H9 (cell line): ENCODE measurements at regions not wholly inside any gene's neighbourhood (a gene's known extent, or its start where the extent isn't known, plus 50 kb on each side); places are given as distances from the start of the nearest gene placed in this dataset.

Experiments used
- DNase-seq: peaks from one replicate; pipeline ENCODE4 v3.0.0-alpha.2; 2017
- H2AFZ ChIP-seq: one replicate; pipeline ENCODE4 v1.6.1; 2013; ENCODE audit warnings: mild to moderate bottlenecking, low read length, control low read depth, moderate library complexity
- H2AK5ac ChIP-seq: 2 replicates; pipeline ENCODE4 v1.6.1; 2013; ENCODE audit warnings: low read length, control low read depth, mixed read lengths; ENCODE audit not compliant: insufficient read length
- H2BK120ac ChIP-seq: one replicate; pipeline ENCODE4 v1.6.1; 2013; ENCODE audit warnings: low read depth, mild to moderate bottlenecking, low read length, control low read depth, inconsistent platforms; ENCODE audit not compliant: poor library complexity, severe bottlenecking
- H2BK12ac ChIP-seq: 2 replicates; pipeline ENCODE4 v1.6.1; 2013; ENCODE audit warnings: low read length, control low read depth, mixed read lengths, low read depth; ENCODE audit not compliant: insufficient read length
- H2BK15ac ChIP-seq: 2 replicates; pipeline ENCODE4 v1.6.1; 2013; ENCODE audit warnings: low read depth, low read length, control low read depth
- H2BK20ac ChIP-seq: one replicate; pipeline ENCODE4 v1.6.1; 2013; ENCODE audit warnings: low read depth, mild to moderate bottlenecking, low read length, control low read depth, inconsistent platforms; ENCODE audit not compliant: poor library complexity, severe bottlenecking
- H2BK5ac ChIP-seq: 2 replicates; pipeline ENCODE4 v1.6.1; 2013; ENCODE audit warnings: low read length, control low read depth, mixed read lengths; ENCODE audit not compliant: insufficient read length
- H3K14ac ChIP-seq: 2 replicates; pipeline ENCODE4 v1.6.1; 2013; ENCODE audit warnings: low read length, control low read depth; ENCODE audit not compliant: insufficient read depth
- H3K18ac ChIP-seq: 2 replicates; pipeline ENCODE4 v1.6.1; 2013; ENCODE audit warnings: low read depth, mild to moderate bottlenecking, mixed read lengths, low read length, control low read depth; ENCODE audit not compliant: insufficient read length
- H3K23ac ChIP-seq: 2 replicates; pipeline ENCODE4 v1.6.1; 2013; ENCODE audit warnings: low read length, control low read depth, mixed read lengths, low read depth; ENCODE audit not compliant: insufficient read length
- H3K23me2 ChIP-seq: 2 replicates; pipeline ENCODE4 v1.6.1; 2013; ENCODE audit warnings: low read depth, mild to moderate bottlenecking, mixed read lengths, low read length, control low read depth; ENCODE audit not compliant: insufficient read length, poor library complexity, severe bottlenecking
- H3K27ac ChIP-seq: 2 replicates; pipeline ENCODE4 v1.5.1; 2013; ENCODE audit warnings: low read length, control low read depth, mixed read lengths, low read depth; ENCODE audit not compliant: insufficient read length
- H3K27me3 ChIP-seq: 2 replicates; pipeline ENCODE4 v1.6.1; 2013; ENCODE audit warnings: low read length, control low read depth, inconsistent platforms; ENCODE audit not compliant: insufficient read depth
- H3K4ac ChIP-seq: 2 replicates; pipeline ENCODE4 v1.6.1; 2013; ENCODE audit warnings: low read depth, mild to moderate bottlenecking, control low read depth, inconsistent platforms, low read length, moderate library complexity
- H3K4me1 ChIP-seq: 2 replicates; pipeline ENCODE4 v1.6.1; 2013; ENCODE audit warnings: low read length, control low read depth, inconsistent platforms; ENCODE audit not compliant: insufficient read depth
- H3K4me2 ChIP-seq: 2 replicates; pipeline ENCODE4 v1.6.1; 2013; ENCODE audit warnings: low read length, control low read depth, mixed read lengths; ENCODE audit not compliant: insufficient read length, insufficient read depth
- H3K56ac ChIP-seq: 2 replicates; pipeline ENCODE4 v1.6.1; 2013; ENCODE audit warnings: low read depth, mild to moderate bottlenecking, mixed read lengths, low read length, control low read depth; ENCODE audit not compliant: insufficient read length
- H3K79me1 ChIP-seq: 2 replicates; pipeline ENCODE4 v1.6.1; 2013; ENCODE audit warnings: low read depth, mild to moderate bottlenecking, moderate library complexity, low read length, control low read depth, inconsistent platforms; ENCODE audit not compliant: insufficient read depth, poor library complexity, severe bottlenecking
- H3K79me2 ChIP-seq: 2 replicates; pipeline ENCODE4 v1.6.1; 2013; ENCODE audit warnings: low read length, control low read depth, inconsistent platforms; ENCODE audit not compliant: insufficient read depth
- H3K9ac ChIP-seq: 2 replicates; pipeline ENCODE4 v1.6.1; 2013; ENCODE audit warnings: low read length, control low read depth, mixed read lengths; ENCODE audit not compliant: insufficient read length; ENCODE audit errors: extremely low read depth
- H3K9me3 ChIP-seq: one replicate; pipeline ENCODE4 v1.6.1; 2013; ENCODE audit warnings: low read depth, low read length, inconsistent platforms; ENCODE audit not compliant: control insufficient read depth
- H3T11ph ChIP-seq: one replicate; pipeline ENCODE4 v1.6.1; 2013; ENCODE audit warnings: mild to moderate bottlenecking, low read length, control low read depth, inconsistent platforms
- H4K20me1 ChIP-seq: one replicate; pipeline ENCODE4 v1.6.1; 2013; ENCODE audit not compliant: control insufficient read depth, insufficient read length, insufficient read depth
- H4K5ac ChIP-seq: 2 replicates; pipeline ENCODE4 v1.6.1; 2013; ENCODE audit warnings: low read depth, mild to moderate bottlenecking, mixed read lengths, low read length, control low read depth; ENCODE audit not compliant: insufficient read length
- H4K8ac ChIP-seq: replicated peaks from 2 replicates; pipeline ENCODE4 v1.6.1; 2013; ENCODE audit warnings: low read length, control low read depth, mixed read lengths, low read depth; ENCODE audit not compliant: insufficient read length
- H4K91ac ChIP-seq: 2 replicates; pipeline ENCODE4 v1.6.1; 2013; ENCODE audit warnings: low read depth, mild to moderate bottlenecking, moderate library complexity, mixed read lengths, low read length, control low read depth; ENCODE audit not compliant: insufficient read length
- H3K27ac Mint-ChIP-seq, 3 experiments: 2 replicates in 2 of 3; 3 replicates in 1 of 3; pipeline ENCODE4 v1.8.0; 2020 to 2021; ENCODE audit warnings: mixed read lengths in 3 of 3, mild to moderate bottlenecking in 1 of 3, moderate library complexity in 1 of 3
- H3K27me3 Mint-ChIP-seq: 2 replicates; pipeline ENCODE4 v1.8.0; 2021; ENCODE audit warnings: low read depth, mild to moderate bottlenecking, moderate library complexity, mixed read lengths
- H3K36me3 Mint-ChIP-seq, 3 experiments: 2 replicates in 2 of 3; 3 replicates in 1 of 3; pipeline ENCODE4 v1.8.0; 2020 to 2021; ENCODE audit warnings: low read depth in 3 of 3, mixed read lengths in 3 of 3; ENCODE audit not compliant: insufficient read depth in 1 of 3
- H3K4me1 Mint-ChIP-seq, 2 experiments: 2 replicates each; pipeline ENCODE4 v1.8.0; 2020; ENCODE audit warnings: mixed read lengths in 2 of 2
- H3K4me3 Mint-ChIP-seq, 2 experiments: 2 replicates in 1 of 2; 3 replicates in 1 of 2; pipeline ENCODE4 v1.8.0; 2020 to 2021; ENCODE audit warnings: mild to moderate bottlenecking in 2 of 2, mixed read lengths in 2 of 2, moderate library complexity in 1 of 2
- H3K9me3 Mint-ChIP-seq, 2 experiments: 2 replicates in 1 of 2; 3 replicates in 1 of 2; pipeline ENCODE4 v1.8.0; 2020; ENCODE audit warnings: mild to moderate bottlenecking in 2 of 2, mixed read lengths in 2 of 2, moderate library complexity in 1 of 2
- CTCF ChIP-seq: fragments of 200-600 bp; sonication (generic); conservative IDR thresholded peaks from 3 replicates; pipeline ENCODE4 v1.8.0; 2021; ENCODE audit warnings: antibody characterized with exemption, mild to moderate bottlenecking
- WGBS: extraction: QIAGEN DNeasy Blood & Tissue Kit; methylation state at CpG from one replicate; pipeline ENCODE4 v1.1.7; 2013; ENCODE audit warnings: missing lambda C conversion rate, low lambda C conversion rate, mixed read lengths; ENCODE audit not compliant: insufficient read length; ENCODE audit errors: extremely low coverage; 5-methylcytosine and 5-hydroxymethylcytosine counted together

GRCh38 chr20:40760399-40760798 lies 71.4 kb upstream of the MAFB start:
- Histone ChIP-seq H3K4me1 (peaks cover 4% of the 10 kb centered on the region), H2AFZ (no peak overlapping the region)
- H3K27me3 Mint-ChIP-seq, result no peaks in the 10 kb centered on the region; the same call in 1 of the 2 replicates

More at GRCh38 chr20:40760399-40760798, 71.4 kb upstream of the MAFB start:
- Mint-ChIP-seq H3K27ac (no peak overlapping the region), H3K4me3 (no peak overlapping the region), H3K36me3 (no peaks in the 10 kb centered on the region), H3K4me1 (peaks cover 21 to 26% of the 10 kb centered on the region in 2 experiments), H3K9me3 (no peaks in the 10 kb centered on the region)
- Histone ChIP-seq H3K79me2 (no peaks in the 10 kb centered on the region), H4K20me1 (no peaks in the 10 kb centered on the region), H3K14ac (no peak overlapping the region), H3K23me2 (no peaks in the 10 kb centered on the region), H3K79me1 (no peaks in the 10 kb centered on the region), H3K9me3 (no peaks in the 10 kb centered on the region), H3K23ac (no peak overlapping the region), H3K9ac (no peak overlapping the region), H2BK20ac (no peak overlapping the region), H3K56ac (no peak overlapping the region), H3K27me3 (no peaks in the 10 kb centered on the region), H4K8ac (no peak overlapping the region), H2AK5ac (no peak overlapping the region), H3K18ac (no peak overlapping the region), H3K4ac (no peak overlapping the region), H2BK15ac (no peak overlapping the region), H2BK5ac (no peak overlapping the region), H4K91ac (no peak overlapping the region), H3T11ph (no peak overlapping the region), H4K5ac (no peak overlapping the region), H2BK12ac (no peak overlapping the region), H3K27ac (no peak overlapping the region), H3K4me2 (no peak overlapping the region), H2BK120ac (no peak overlapping the region)
- no CpG with 5 or more reads among the region's 3 CpGs for WGBS
- no peak for TF ChIP-seq CTCF
- DNase-seq, result no peak
